Neural cell (in vitro differentiated cells): ENCODE measurements at regions not wholly inside any gene's neighbourhood (a gene's known extent, or its start where the extent isn't known, plus 50 kb on each side); places are given as distances from the start of the nearest gene placed in this dataset.

ENCODE experiments used
- CTCF ChIP-seq: fragments of 450-650 bp; IDR thresholded peaks from 2 replicates; pipeline ENCODE4 v1.5.1; 2014; ENCODE audit warnings: antibody characterized with exemption, mild to moderate bottlenecking, moderate library complexity; ENCODE audit not compliant: poor library complexity, severe bottlenecking
- EP300 ChIP-seq: fragments of 450-650 bp; conservative IDR thresholded peaks from 2 replicates; pipeline ENCODE4 v1.6.1; 2014; ENCODE audit warnings: antibody characterized with exemption, mild to moderate bottlenecking, moderate library complexity; ENCODE audit not compliant: poor library complexity, severe bottlenecking
- EZH2 ChIP-seq: fragments of 200-600, 300-800 bp; shearing (Covaris generic), sonication (generic); IDR thresholded peaks from 2 replicates; pipeline ENCODE4 v1.6.1; 2014; ENCODE audit warnings: antibody characterized with exemption, low read length, borderline replicate concordance, mild to moderate bottlenecking; ENCODE audit not compliant: insufficient read depth, poor library complexity, severe bottlenecking
- MXI1 ChIP-seq: fragments of 450-650 bp; conservative IDR thresholded peaks from 2 replicates; pipeline ENCODE4 v1.6.1; 2014; ENCODE audit warnings: antibody characterized with exemption, mild to moderate bottlenecking; ENCODE audit not compliant: poor library complexity, severe bottlenecking
- POLR2AphosphoS5 ChIP-seq: IDR thresholded peaks from 2 replicates; pipeline ENCODE4 v1.6.1; 2012
- RAD21 ChIP-seq: fragments of 450-650 bp; conservative IDR thresholded peaks from 2 replicates; pipeline ENCODE4 v1.6.1; 2014; ENCODE audit warnings: antibody characterized with exemption, mild to moderate bottlenecking, moderate library complexity

GRCh38 chr6:145529582-145529981, 205.7 kb downstream of the EPM2A start:
- no peak for TF ChIP-seq EZH2
- no peak for TF ChIP-seq CTCF
- TF ChIP-seq POLR2AphosphoS5, result no peak
- TF ChIP-seq RAD21, result no peak
- no peak for TF ChIP-seq EP300
- TF ChIP-seq MXI1, result no peak
